GM13977 (cell line): ENCODE measurements at regions not wholly inside any gene's neighbourhood (a gene's known extent, or its start where the extent isn't known, plus 50 kb on each side); places are given as distances from the start of the nearest gene placed in this dataset.

Source experiments
- DNase-seq: peaks from one replicate; pipeline ENCODE4 v3.0.0; 2012; ENCODE audit warnings: low spot score
- in situ Hi-C: fragments of 300-500 bp; cut with MboI; formaldehyde crosslinking; loops from one replicate; pipeline ENCODE4 v1.12.0; 2022; ENCODE audit warnings: low sequenced_read_pairs, low pct_unique_long_range_greater_than_20kb, mixed read lengths, inconsistent platforms; ENCODE audit not compliant: unreplicated experiment
- TF ChIP-seq, protein P1 (sequence below): IDR thresholded peaks from 2 replicates; pipeline ENCODE4 v1.5.1; 2012; ENCODE audit warnings: mild to moderate bottlenecking, control low read depth; ENCODE audit not compliant: insufficient read depth; ENCODE audit errors: extremely low read depth, missing control alignments

DNA sequence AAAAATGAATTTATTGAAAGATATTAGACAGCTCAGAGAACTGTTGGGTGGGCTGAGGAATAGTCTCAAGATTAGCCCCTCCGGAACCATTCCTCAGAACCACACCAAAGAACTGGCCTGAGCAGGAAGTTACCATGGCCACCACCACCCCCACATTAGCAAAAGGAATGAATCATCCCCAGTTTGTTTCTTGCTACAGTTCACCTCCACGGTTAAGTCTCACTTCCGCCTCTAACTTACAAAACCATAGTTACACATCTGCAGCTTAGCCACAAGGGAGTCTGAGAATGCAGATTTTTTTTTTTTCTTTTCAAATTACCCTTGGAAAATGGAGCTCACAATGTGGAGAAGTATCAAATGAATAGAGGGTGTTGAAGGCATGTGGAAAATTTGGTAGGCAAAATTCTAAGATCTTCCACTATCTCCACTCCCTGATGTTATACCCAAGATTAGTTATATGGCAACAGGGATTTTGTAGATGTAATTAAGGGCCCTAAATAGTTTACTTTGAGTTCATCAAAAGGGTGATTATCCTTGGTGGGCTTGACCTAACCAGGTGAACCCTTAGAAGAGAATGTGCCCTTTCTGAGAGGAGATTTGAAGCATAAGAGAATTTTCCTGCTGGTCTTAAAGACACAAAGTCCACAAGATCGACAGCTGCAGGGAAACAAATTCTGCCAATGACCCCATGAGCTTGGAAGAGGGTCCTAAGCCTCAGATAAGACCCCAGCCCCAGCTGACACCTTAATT is 129.8 kb upstream of the KRR1 start:
- DNase-seq = peak; percentile 46
- in situ Hi-C loops = no loop called here
- TF ChIP-seq, protein P1, sequence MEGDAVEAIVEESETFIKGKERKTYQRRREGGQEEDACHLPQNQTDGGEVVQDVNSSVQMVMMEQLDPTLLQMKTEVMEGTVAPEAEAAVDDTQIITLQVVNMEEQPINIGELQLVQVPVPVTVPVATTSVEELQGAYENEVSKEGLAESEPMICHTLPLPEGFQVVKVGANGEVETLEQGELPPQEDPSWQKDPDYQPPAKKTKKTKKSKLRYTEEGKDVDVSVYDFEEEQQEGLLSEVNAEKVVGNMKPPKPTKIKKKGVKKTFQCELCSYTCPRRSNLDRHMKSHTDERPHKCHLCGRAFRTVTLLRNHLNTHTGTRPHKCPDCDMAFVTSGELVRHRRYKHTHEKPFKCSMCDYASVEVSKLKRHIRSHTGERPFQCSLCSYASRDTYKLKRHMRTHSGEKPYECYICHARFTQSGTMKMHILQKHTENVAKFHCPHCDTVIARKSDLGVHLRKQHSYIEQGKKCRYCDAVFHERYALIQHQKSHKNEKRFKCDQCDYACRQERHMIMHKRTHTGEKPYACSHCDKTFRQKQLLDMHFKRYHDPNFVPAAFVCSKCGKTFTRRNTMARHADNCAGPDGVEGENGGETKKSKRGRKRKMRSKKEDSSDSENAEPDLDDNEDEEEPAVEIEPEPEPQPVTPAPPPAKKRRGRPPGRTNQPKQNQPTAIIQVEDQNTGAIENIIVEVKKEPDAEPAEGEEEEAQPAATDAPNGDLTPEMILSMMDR = no peak

DNA sequence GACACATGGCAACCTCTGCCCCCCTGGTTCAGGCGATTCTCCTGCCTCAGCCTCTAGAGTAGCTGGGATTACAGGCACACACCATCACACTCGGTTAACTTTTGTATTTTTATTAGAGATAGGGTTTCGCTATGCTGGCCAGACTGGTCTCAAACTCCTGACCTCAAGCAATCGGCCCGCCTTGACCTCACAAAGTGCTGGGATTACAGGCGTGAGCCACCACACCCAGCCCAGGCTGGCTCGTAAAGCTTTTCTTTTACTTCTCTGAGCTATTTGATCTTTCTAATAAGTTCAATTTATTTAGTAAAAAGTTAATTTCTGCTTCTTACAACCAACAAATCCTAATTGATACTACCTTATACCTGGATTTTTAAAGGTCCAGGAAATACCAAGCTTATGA is 127.4 kb upstream of the KRR1 start:
- TF ChIP-seq, protein P1 = no peak
- in situ Hi-C loops = no loop called here
- no peak for DNase-seq

DNA sequence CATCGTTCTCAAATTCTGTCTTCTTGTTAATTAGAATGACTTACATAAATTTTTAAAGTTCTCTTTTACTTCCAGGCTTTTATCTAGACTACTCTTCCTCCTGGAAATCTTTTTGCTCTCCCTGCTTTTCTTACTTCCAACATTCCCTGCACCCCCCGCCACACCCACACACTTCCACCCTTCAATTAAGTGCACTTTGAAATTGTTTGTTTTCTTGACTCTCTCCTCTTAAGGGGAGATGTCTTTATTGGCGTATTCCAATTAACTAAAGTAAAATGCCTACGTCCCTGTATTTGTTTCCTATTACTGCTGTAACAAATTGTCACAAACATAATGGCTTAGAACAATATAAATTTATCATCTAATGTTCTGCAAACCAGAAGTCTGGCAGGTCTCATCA is 125.2 kb upstream of the KRR1 start:
- no peak for DNase-seq
- TF ChIP-seq, protein P1 = no peak
- in situ Hi-C loops = no loop called here

DNA sequence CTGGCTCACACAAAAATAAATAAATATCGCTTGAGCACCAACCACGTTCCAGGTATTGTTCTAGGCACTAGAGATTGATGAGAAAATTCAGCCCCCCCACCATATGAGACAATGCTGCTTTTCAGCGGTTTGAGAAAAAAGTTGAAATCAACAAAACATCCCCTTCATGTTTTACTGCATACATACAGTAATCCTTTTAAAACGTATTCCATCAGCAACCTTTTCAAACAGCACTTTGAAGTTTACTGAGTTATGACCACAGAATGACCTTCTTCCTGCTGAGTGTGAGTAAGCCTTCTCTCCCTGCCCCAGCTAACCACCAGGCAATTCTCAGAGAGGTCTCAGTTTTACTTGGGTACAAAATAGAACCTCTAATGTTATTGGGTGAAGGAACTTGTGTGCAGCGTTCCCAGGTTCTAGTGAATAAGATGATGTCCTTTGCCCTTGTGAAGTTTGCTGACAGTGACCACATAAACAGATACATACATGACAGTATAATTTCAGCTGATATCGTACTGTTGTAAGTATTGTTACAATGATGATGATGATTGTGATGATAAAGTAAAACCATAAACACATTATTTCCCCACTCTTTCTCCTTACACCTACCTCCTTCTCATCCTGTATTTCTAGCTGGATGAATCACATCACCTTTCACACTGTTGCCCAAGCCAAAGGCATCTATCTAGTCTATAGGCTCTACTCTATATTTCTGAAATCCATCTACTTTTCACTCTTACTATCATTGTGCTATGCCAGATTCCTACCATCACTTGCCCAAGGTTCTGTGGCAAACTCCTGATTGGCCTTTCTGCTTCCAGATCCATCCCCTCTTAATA is 124.4 kb upstream of the KRR1 start:
- peak; percentile 25 for DNase-seq
- in situ Hi-C loops = no loop called here
- TF ChIP-seq, protein P1 = no peak

DNA sequence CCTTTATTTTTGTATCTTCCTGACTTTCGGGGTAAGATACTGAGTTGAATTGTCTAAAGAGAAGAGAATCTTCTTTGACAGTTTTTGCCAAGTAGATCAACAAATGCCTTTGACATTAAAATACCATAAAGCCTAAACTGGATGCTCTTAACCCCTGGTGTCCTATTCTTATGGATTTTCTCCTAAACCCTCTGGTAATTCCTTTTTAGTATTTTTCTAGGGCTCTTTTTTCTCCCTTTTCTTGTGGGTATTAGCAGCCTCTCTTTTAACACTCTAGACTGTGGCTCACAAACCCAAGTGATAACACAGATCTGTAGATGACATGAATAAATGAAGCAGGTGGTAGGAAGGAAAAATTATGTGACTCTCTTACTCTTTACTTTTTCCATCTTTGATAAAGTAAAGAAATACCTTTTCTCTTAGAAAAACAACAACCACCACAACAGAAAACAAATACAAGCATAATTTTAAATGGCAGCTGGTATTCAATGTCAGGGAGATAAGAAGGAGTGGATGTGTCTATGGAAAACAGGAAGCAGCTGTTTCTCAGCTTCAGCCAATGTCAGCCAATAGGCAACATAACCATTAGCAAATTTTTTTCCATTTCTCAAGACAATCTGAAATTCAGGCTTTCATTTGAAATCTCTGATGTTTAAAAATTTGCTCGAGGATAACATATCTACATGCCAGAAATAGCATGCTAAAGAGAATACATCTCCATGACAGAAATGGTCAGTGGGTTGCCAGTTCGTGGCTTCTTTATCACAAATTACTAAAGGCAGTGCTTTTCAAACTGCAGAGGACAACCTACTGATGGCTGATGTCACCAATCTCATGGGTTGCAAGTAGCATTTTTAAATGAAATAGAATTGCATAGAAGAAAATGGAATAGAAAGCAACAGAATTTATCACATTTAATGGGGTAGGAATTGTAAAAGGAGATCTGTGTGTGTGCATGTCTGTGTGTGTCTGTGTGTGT is 123.1 kb upstream of the KRR1 start:
- in situ Hi-C loops = no loop called here
- no peak for DNase-seq
- TF ChIP-seq, protein P1 = no peak

DNA sequence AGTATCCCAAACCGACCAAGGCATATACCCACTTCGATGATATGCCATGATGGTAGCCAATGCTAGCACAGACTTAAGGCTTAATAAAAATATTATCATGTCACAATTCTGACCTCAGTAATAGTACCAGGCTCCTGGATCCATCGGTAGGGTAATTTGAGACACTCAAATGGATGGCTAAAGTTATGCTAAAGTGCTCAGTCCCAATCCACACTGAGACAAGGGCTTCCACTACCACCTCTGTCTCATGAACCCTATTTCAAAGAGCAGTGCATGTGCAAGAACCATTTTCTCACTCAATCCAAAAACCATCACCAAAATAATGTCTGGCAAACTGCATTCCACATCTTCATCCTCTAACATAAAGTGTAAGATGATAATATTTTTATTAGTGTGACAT is 122.4 kb upstream of the KRR1 start:
- in situ Hi-C loops = no loop called here
- DNase-seq = no peak
- TF ChIP-seq, protein P1 = no peak
